ENCODE measurements at regions not wholly inside any gene's neighbourhood (a gene's known extent, or its start where the extent isn't known, plus 50 kb on each side); places are given as distances from the start of the nearest gene placed in this dataset.

GRCh38 chr4:85367815-85368214, 107.1 kb upstream of the ARHGAP24 start:
- H3K27ac ChIP-seq (ENCODE audit: low read depth in 1 of 2, low read length in 2 of 2) = no peak overlapping the region
- no peak overlapping the region for H3K9ac ChIP-seq (ENCODE audit: low read depth in 1 of 2, low read length in 2 of 2)
- DNase-seq (ENCODE audit: low spot score) = no peak
- no peaks in the 10 kb centered on the region for H3K9me3 ChIP-seq (ENCODE audit: control insufficient read depth in 4 of 4, low read length in 3 of 4)
- H3K4me3 ChIP-seq (ENCODE audit: low read depth in 1 of 3, low read length in 3 of 3) = no peak overlapping the region
- H3K4me1 ChIP-seq (ENCODE audit: control insufficient read depth in 4 of 4, insufficient read depth in 4 of 4, low read length in 3 of 4) = no peaks in the 10 kb centered on the region
- WGBS = 47% methylated on average over 2 of the region's 2 CpGs
- no peaks in the 10 kb centered on the region for H3K36me3 ChIP-seq (ENCODE audit: control insufficient read depth in 4 of 4, insufficient read depth in 3 of 4, low read depth in 1 of 4, low read length in 3 of 4)
- TF ChIP-seq HNF4A (conservative IDR thresholded peaks at IDR 0.05) (no peak), EGR1 (IDR thresholded peaks at IDR 0.05; ENCODE audit: low read depth in 2 of 2) (no peak), FOXA1 (IDR thresholded peaks at IDR 0.05) (no peak), ZBTB33 (IDR thresholded peaks at IDR 0.05) (no peak), GABPA (IDR thresholded peaks at IDR 0.05 in 1 of 2, conservative IDR thresholded peaks at IDR 0.05 in 1 of 2) (no peak), ATF3 (IDR thresholded peaks at IDR 0.05) (no peak), RXRA (IDR thresholded peaks at IDR 0.05) (no peak), CTCF (IDR thresholded peaks at IDR 0.05; ENCODE audit: low read depth, low read length, missing input control) (no peak), HNF4G (IDR thresholded peaks at IDR 0.05) (no peak), SP1 (IDR thresholded peaks at IDR 0.05) (no peak), JUND (IDR thresholded peaks at IDR 0.05) (no peak), YY1 (IDR thresholded peaks at IDR 0.05) (no peak), REST (IDR thresholded peaks at IDR 0.05) (no peak), FOXA2 (IDR thresholded peaks at IDR 0.05) (no peak), TAF1 (conservative IDR thresholded peaks at IDR 0.05) (no peak), RAD21 (IDR thresholded peaks at IDR 0.05) (no peak), NR2F2 (IDR thresholded peaks at IDR 0.05) (no peak), MAX (IDR thresholded peaks at IDR 0.05) (no peak)
- H3K27me3 ChIP-seq (ENCODE audit: control insufficient read depth in 4 of 4, insufficient read depth in 4 of 4, low read length in 3 of 4) = peaks cover 0 to 3% (median 1%) of the 10 kb centered on the region in 4 donors
